B cell (primary cell): ENCODE measurements at regions not wholly inside any gene's neighbourhood (a gene's known extent, or its start where the extent isn't known, plus 50 kb on each side); places are given as distances from the start of the nearest gene placed in this dataset.

Experiments used
- ATAC-seq: fragments of 200-7000 bp; cut with Tn5 transposase; one replicate; pipeline ENCODE4 v1.10.0; 2021; ENCODE audit warnings: low read depth, mild to moderate bottlenecking, moderate number of reproducible peaks, moderate library complexity
- CTCF ChIA-PET: fragments of 350-600 bp; sonication (Branson Sonifier 250); formaldehyde crosslinking; loops from one replicate; lab custom pipeline; 2021; ENCODE audit warnings: antibody characterized with exemption, inconsistent platforms; lab: Charles Lee
- POLR2A ChIA-PET: fragments of 350-600 bp; sonication (Branson Sonifier 250); formaldehyde crosslinking; loops from one replicate; lab custom pipeline; 2021; ENCODE audit warnings: antibody characterized with exemption; lab: Charles Lee
- DNase-seq: peaks from one replicate; pipeline ENCODE4 v3.0.0; 2013
- H2AFZ ChIP-seq: 2 replicates; pipeline ENCODE4 v1.6.1; 2012; ENCODE audit warnings: mild to moderate bottlenecking, low read depth, low read length; ENCODE audit not compliant: insufficient read depth, poor library complexity, severe bottlenecking
- H3K27ac ChIP-seq, 2 donors: 1 replicate in 1 of 2; 2 replicates in 1 of 2; pipeline ENCODE4 v1.5.1; 2012 to 2013; ENCODE audit warnings: low read length in 2 of 2, mild to moderate bottlenecking in 2 of 2, moderate library complexity in 1 of 2
- H3K27me3 ChIP-seq, 4 experiments: fragments of 200-600 bp in 1 of 4; sonication (generic) in 1 of 4; replicated peaks in 1 of 4; 1 replicate in 2 of 4; 2 replicates in 2 of 4; pipeline versions ENCODE4 v1.6.1 to v1.7.0; 2013 to 2016; ENCODE audit warnings: low read length in 3 of 4, mild to moderate bottlenecking in 2 of 4, mixed read lengths in 1 of 4, moderate library complexity in 1 of 4; ENCODE audit not compliant: insufficient read depth in 4 of 4, control insufficient read depth in 3 of 4; ENCODE audit errors: control extremely low read depth in 1 of 4
- H3K36me3 ChIP-seq, 2 experiments: replicated peaks in 1 of 2; 1 replicate in 1 of 2; 2 replicates in 1 of 2; pipeline versions ENCODE4 v1.6.1 to v1.7.1; 2013; ENCODE audit warnings: low read length in 1 of 2; ENCODE audit not compliant: insufficient read depth in 2 of 2, control insufficient read depth in 1 of 2; ENCODE audit errors: control extremely low read depth in 1 of 2, extremely low read depth in 1 of 2
- H3K4me1 ChIP-seq, 2 donors: fragments of 200-600 bp in 1 of 2; sonication (generic) in 1 of 2; 1 replicate in 1 of 2; 2 replicates in 1 of 2; pipeline versions ENCODE4 v1.5.1 to v1.6.1; 2013 to 2017; ENCODE audit warnings: low read length in 2 of 2; ENCODE audit not compliant: control insufficient read depth in 2 of 2, insufficient read depth in 2 of 2
- H3K4me2 ChIP-seq: replicated peaks from 2 replicates; pipeline ENCODE3; 2012; ENCODE audit warnings: mild to moderate bottlenecking, low read depth, low read length; ENCODE audit not compliant: poor library complexity, severe bottlenecking
- H3K4me3 ChIP-seq, 5 experiments: fragments of 200-600 bp in 1 of 5; sonication (generic) in 1 of 5; 1 replicate in 3 of 5; 2 replicates in 2 of 5; pipeline versions ENCODE4 v1.5.1 to v1.7.0; 2011 to 2016; ENCODE audit warnings: low read length in 4 of 5, mild to moderate bottlenecking in 4 of 5, low read depth in 2 of 5, control low read depth in 1 of 5, moderate library complexity in 1 of 5; ENCODE audit not compliant: insufficient read depth in 1 of 5; ENCODE audit errors: control extremely low read depth in 1 of 5, extremely low read depth in 1 of 5
- H3K79me2 ChIP-seq: fragments of 200-600 bp; sonication (generic); one replicate; pipeline ENCODE4 v1.6.0; 2016; ENCODE audit warnings: low read length; ENCODE audit not compliant: control insufficient read depth, insufficient read depth
- H3K9ac ChIP-seq: fragments of 200-600 bp; sonication (generic); 2 replicates; pipeline ENCODE4 v1.6.1; 2017; ENCODE audit warnings: mild to moderate bottlenecking, low read length, moderate library complexity
- H3K9me3 ChIP-seq, 3 donors: one replicate each; pipeline versions ENCODE4 v1.6.1 to v1.7.1; 2013; ENCODE audit warnings: low read length in 2 of 3; ENCODE audit not compliant: control insufficient read depth in 2 of 3, insufficient read depth in 1 of 3; ENCODE audit errors: control extremely low read depth in 1 of 3
- H4K20me1 ChIP-seq: 2 replicates; pipeline ENCODE4 v1.6.0; 2012; ENCODE audit warnings: mild to moderate bottlenecking, low read length; ENCODE audit not compliant: insufficient read depth, control insufficient read depth, poor library complexity, severe bottlenecking
- H3K27ac Mint-ChIP-seq: one replicate; pipeline ENCODE4 v1.8.0; 2021; ENCODE audit warnings: mixed read lengths
- H3K27me3 Mint-ChIP-seq: one replicate; pipeline ENCODE4 v1.8.0; 2021; ENCODE audit warnings: mixed read lengths
- H3K4me1 Mint-ChIP-seq: one replicate; pipeline ENCODE4 v1.8.0; 2021; ENCODE audit warnings: mixed read lengths
- H3K4me3 Mint-ChIP-seq: one replicate; pipeline ENCODE4 v1.8.0; 2021; ENCODE audit warnings: mixed read lengths
- H3K9me3 Mint-ChIP-seq: one replicate; pipeline ENCODE4 v1.8.0; 2022; ENCODE audit warnings: mixed read lengths; ENCODE audit not compliant: insufficient read depth
- CTCF ChIP-seq: fragments of 200-600 bp; IDR thresholded peaks from one replicate; pipeline ENCODE4 v1.8.0; 2022; ENCODE audit warnings: antibody characterized with exemption, mild to moderate bottlenecking
- EZH2 ChIP-seq: IDR thresholded peaks from 2 replicates; pipeline ENCODE4 v1.6.1; 2012; ENCODE audit warnings: borderline replicate concordance, low read depth, mild to moderate bottlenecking, moderate library complexity, low read length; ENCODE audit not compliant: insufficient read depth, poor library complexity, severe bottlenecking
- WGBS: methylation state at CpG from one replicate; pipeline ENCODE4 v1.1.5; 2013; ENCODE audit warnings: missing lambda C conversion rate; ENCODE audit not compliant: insufficient coverage; 5-methylcytosine and 5-hydroxymethylcytosine counted together
- intact Hi-C: fragments of 100-400 bp; cut with micrococcal nuclease; formaldehyde crosslinking; loops from one replicate; pipeline ENCODE4 v1.10.0; 2022

- H3K4me1 Mint-ChIP-seq = no peaks in the 10 kb centered on the region
- WGBS = 91% methylated on average over 6 of the region's 6 CpGs
- H3K9me3 Mint-ChIP-seq = no peaks in the 10 kb centered on the region
- no peak overlapping the region for H3K27ac Mint-ChIP-seq
- Histone ChIP-seq H3K4me1 (no peaks in the 10 kb centered on the region), H2AFZ (no peak overlapping the region), H3K4me2 (no peak overlapping the region), H3K36me3 (no peaks in the 10 kb centered on the region), H4K20me1 (no peaks in the 10 kb centered on the region), H3K9ac (no peak overlapping the region), H3K27me3 (no peaks in the 10 kb centered on the region), H3K27ac (no peak overlapping the region), H3K9me3 (peaks cover 0 to 14% (median 1%) of the 10 kb centered on the region in 3 donors), H3K4me3 (no peak overlapping the region), H3K79me2 (no peaks in the 10 kb centered on the region)
- no peak for ATAC-seq
- TF ChIP-seq CTCF = no peak
- CTCF ChIA-PET = no interaction called here
- intact Hi-C loops = no loop called here
- H3K27me3 Mint-ChIP-seq = no peaks in the 10 kb centered on the region
- no peak for DNase-seq
- no peak overlapping the region for H3K4me3 Mint-ChIP-seq
- POLR2A ChIA-PET = no interaction called here
Observed at GRCh38 chr18:75587131-75587530, 159.6 kb upstream of the SMIM21 start.

GRCh38 chr18:75586130-75586889, 158.8 kb upstream of the SMIM21 start:
- ChIA-PET POLR2A (no interaction called here), CTCF (no interaction called here)

More at GRCh38 chr18:75586130-75586889, 158.8 kb upstream of the SMIM21 start:
- no peak overlapping the region for H3K4me3 ChIP-seq
- H3K36me3 ChIP-seq = no peaks in the 10 kb centered on the region
- Mint-ChIP-seq H3K27ac (no peak overlapping the region), H3K9me3 (no peaks in the 10 kb centered on the region), H3K27me3 (no peaks in the 10 kb centered on the region), H3K4me3 (no peak overlapping the region), H3K4me1 (no peaks in the 10 kb centered on the region)
- no peak overlapping the region for H3K9ac ChIP-seq
- no peak overlapping the region for H2AFZ ChIP-seq
- H3K9me3 ChIP-seq = peaks cover 0 to 14% (median 0%) of the 10 kb centered on the region in 3 donors
- DNase-seq = no peak
- TF ChIP-seq EZH2 = no peak
- TF ChIP-seq CTCF = no peak
- H4K20me1 ChIP-seq = no peaks in the 10 kb centered on the region
- H3K4me2 ChIP-seq = no peak overlapping the region
- H3K4me1 ChIP-seq = no peaks in the 10 kb centered on the region
- 93% methylated on average over 4 of the region's 9 CpGs for WGBS
- H3K27ac ChIP-seq = no peak overlapping the region
- intact Hi-C loops = no loop called here
- no peaks in the 10 kb centered on the region for H3K79me2 ChIP-seq
- ATAC-seq = no peak
- no peaks in the 10 kb centered on the region for H3K27me3 ChIP-seq
